NCI-H226 (cell line): ENCODE measurements at regions not wholly inside any gene's neighbourhood (a gene's known extent, or its start where the extent isn't known, plus 50 kb on each side); places are given as distances from the start of the nearest gene placed in this dataset.
A peak's percentile ranks its signal among the peaks of the same experiment; 100 is the strongest.

Source experiments
- DNase-seq: peaks from one replicate; pipeline ENCODE4 v3.0.0-alpha.2; 2015

DNA sequence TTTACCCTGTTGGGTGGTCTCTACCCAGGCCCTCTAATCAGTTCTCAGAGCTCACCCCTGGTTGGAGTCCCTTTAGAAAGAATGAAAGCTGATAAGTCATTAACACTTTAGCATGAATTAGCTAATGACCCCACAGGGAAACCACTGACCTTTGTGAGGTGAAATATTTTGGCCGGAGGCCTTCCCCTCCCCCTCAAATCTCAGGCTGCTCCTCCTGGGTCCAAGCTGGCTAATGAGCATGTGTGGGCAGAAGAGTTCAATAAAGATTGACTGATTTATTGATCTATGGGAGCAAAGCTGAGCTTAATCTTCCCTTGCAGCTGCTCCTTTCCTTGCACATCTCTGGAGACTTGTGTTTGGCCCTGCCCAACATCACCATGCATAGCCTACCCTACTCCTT lies 78.8 kb upstream of the CCDC85A start:
- DNase-seq: no peak

DNA sequence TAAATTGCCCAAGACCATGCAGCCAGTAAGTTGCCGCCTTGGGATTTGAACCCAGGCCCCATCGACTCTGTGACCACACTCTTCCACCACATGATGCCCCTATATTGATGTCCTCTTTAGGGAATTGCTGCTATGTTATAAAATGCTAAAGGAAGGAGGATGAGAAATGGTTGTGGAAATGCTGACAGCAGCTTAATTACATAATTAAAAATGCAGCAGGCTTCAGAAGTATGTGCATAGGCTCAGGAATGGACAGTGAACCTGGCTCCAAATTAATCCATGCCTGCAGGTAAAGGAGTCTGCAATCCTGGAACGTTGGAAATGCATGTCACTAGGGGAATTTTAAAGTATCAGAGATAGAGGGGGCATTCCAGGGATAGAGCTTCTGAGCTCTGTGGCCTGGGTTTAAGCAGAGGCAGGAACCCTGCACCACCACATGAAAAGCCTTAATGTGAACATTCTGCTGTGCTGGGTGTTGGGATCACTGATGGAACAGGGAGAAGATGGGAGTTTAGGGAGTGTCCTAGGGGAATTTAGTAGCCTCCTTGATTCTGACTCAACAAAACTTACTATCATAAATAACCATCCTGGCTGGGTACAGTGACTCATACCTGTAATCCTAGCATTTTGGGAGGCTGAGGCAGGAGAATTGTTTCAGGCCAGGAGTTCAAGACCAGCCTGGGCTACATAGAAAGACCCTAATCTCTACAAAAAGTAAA lies 76.1 kb upstream of the CCDC85A start:
- DNase-seq: peak; percentile 37

DNA sequence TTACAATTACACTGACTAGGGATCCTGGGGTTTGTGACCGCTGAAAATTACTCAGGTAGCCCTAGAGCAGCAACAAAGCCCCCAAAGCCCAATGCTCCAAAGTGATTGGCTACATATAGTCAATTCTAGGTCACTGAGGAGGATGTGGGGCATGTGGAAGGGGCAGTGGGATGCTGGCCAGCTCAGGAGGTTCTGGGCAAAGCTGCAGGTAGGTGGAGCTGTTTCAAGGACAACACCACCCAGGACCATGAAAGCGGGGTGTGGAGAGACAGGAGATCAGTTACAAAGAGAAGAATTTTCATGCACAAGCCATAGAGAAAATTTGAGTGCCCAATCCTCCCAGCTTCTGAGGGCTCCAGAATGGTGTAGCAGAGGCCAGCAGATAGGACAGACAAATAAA lies 75.0 kb upstream of the CCDC85A start:
- DNase-seq: no peak

DNA sequence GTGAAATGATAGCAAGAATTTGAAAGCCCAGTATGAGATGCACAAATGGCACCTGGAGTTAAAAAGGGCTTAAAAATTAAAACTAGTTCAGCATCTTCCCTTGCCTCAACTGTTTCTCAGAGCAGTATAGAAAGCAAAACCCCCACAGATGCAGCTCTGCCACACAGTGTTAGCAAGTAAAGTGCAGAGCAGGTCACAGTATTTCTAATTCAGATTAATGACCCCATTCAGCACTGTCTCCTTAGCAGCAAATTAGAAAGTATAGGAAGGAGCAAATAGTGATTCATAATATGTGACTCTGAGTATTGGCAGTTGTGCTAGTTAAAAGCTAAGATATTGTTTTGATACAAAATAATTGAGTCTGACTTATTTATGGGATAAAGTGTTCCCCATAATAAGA lies 73.8 kb upstream of the CCDC85A start:
- no peak for DNase-seq

DNA sequence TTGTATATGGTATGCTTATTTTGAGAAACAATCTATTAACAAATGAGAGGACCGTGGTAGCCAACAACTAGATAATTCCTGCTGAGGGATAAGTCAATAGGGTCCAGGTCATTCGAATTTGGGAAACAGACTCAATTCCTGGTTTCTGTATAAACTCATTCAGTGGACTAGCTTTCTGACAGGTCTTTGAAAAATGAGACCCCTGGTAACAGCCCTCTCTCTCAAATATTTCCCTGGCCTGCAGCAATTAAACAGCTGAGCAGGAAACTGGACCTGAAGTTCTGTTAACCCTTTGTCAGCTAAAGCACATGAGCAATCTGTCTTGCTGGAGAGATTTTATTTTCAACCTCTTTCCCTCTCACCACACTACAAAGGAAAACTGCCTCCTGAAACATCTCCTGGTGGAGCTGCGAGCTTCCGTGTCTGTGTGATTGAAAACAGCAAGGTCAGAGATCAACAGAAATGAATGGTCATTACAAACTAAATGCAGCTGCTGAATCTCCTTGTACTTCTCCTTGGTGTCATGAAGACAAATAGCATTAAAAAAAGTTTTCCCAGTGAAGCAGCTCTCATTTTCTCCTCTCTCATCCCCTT lies 70.3 kb upstream of the CCDC85A start:
- no peak for DNase-seq

DNA sequence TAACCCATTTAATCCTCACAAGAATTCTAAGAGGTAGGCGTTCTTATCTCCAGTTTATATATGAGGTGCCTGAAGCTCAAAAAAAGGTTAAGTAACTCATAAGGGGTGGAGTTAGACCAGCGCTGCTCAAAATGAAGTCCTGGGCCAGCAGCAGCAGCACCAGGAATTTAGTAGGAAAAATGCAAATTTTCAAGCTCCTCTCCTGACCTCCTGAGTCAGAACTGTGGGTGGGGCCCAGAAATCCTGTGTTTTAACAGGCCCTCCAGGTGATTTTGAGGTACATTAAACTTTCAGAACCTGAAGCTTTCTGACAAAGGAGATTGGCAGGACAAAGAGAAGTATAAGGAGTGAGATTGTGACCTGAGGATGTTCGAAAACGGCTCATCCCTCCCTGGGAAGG lies 66.0 kb upstream of the CCDC85A start:
- DNase-seq: no peak

DNA sequence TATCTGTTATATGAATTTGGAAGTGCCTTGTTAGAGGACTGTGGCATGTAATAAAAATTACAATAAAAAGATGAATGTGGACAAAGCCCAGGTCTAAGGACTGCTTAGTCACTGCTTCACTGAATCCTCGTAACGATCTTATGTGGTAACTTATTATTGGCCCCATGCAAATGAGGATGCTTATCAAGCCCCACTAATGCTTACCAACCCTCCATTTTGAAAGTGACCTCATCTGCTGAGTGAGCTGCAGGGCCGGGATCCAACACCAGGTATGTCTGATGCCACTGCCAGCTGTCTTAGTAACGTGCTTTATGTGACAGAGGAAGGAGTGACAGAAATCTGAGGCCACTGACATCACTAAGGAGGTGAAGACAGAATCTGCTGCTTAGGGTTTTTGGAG lies 65.3 kb upstream of the CCDC85A start:
- no peak for DNase-seq

DNA sequence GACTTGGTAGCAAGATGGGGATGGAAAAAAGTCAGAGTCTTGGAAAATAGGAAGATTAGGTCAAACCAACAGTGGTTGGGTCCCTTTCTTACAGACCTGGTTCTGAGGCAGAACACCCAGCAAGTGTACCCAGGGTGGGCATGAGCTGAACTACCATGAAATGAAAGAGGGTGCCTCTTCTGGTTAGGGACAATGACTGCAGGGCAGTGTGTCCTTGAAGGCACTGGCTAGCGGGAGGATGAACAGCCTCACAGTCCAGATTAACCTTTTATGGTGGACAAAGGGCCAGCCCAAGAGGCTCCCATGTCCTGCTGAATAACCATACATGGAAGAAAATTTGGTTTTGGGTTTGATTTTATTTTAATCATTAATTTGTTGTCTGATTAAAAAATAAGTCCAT lies 61.8 kb upstream of the CCDC85A start:
- DNase-seq: no peak

DNA sequence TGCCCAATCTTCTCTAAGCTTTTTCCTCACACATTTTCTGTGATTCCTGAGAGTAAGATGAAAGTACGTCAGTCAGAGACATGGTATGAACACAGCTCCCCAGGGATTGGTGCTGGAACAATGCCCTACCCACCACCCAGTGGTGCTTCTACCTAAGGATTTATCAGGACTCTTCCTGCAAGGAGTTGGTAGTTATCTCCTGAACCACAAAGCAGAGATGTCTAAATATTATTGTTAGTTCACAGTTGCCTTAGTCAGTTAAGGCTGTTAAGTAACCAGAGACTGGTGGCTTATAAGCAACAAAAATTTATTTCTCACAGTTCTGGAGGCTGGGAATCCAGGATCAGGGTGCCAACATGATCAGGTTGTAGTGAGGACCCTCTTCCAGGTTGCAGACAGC lies 60.3 kb upstream of the CCDC85A start:
- DNase-seq: peak; percentile 19

DNA sequence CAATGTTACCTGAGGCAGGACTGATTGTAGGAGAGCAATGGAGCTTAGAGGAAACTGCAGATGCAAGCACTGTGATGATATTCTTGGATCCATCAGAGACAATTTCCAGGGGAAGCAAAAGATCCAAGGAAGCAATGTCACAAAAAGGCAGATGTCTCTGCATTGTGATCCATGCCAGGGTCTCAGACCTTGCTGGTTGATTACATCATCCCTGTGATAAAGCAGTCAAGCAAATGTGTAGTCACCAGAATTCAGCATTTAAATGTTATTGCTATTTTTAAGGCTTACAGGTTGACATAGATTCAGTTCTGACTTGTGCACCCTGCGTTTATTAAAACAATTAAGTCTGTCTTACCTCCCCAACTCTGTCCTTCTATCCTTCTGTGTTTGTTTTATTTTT lies 56.8 kb upstream of the CCDC85A start:
- no peak for DNase-seq

DNA sequence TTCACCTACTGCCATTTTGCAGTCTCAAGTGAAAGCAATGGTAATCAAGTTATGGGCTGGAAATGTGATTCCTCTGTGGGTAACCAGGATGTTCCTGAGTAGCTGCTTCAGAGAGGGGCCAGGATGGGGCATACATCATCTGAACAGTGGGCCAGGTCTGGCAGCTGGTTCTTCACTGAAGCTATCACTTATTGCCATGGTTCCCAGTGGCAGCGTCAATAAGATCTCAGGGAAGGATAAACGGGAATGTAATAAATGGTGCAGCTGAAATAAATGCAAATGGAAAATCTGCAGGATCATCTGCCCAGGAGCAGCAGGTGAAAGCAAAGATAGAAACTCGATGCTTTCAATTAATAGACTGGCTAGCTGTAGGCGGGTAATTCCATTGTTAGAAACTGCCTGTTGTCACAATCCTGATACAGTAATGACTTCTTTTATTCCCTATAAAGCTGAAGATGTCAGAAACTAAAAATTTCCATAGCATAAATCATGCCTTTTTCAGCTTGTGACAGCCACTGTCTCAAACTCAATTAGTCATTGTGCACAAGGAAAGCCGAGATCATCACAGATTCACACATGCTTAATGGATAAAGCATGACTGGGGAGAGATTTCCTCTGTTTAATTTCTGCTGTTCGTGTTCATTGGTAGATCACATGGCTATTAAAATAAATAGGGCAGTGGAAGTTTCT lies 56.2 kb upstream of the CCDC85A start:
- DNase-seq: no peak

DNA sequence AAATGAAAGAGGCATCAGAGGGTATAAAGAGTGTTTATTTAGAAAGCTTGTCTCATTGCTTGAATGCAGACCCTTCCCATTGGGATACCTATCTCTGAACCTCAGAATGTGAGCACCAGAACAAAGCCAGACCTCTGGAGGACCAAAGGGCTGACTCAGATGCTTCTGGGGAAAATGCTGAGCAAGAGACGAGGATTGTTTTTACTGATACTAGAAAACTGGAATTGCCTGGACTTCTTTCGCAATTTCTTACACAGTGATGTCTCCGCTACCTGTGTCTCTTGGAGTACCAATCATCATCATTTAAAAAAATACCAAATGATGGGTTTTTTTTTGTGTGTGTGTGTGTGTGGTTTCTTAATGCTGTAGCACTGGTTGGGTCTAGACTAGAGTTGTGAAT lies 55.6 kb upstream of the CCDC85A start:
- DNase-seq: no peak

DNA sequence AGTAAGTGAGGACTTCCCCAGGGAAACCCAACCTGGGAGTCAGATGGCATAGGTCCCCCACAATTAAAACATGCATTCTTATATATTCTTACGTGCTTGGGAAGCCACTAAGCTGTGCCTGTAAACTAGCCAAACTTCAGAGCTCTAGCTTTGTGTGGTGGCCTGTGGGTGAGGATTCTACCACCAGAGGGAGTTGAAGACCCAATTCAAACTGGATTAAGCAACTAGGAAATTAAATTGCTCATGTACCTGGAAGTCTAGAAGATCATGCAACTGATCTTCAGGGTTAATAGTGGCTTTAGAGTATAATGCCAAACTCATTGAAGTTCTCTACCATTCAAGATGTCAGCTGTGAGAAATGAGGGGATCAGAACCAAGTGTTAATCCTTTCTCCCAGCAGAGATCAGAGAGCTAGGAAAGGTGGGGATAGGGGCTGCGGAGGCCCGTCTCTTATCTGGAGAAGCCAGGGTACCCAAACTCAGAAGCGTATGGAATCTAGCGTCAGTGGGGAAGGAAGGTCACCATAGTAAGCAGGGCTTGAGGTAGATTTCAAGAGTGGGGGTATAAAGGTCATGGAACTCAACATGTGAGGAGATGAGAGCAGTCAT lies 53.2 kb upstream of the CCDC85A start:
- DNase-seq: no peak

DNA sequence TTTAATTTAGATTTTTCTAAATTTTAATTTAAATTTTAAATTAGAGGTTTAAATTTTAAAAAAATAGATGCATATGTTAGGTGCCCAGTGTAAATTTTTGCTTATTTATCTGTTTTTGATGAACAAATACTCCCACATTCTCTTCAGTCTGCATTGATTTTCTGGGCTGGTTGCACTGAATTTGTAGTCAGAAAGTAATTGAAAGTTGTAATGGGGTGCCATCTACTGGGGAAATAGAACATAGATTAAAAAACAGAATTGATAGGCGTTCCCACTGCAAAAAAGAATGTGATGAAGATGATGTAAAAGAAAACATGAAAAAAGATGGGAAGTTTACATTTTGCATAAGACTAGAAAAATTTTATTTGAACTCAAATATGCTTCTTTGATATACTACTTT lies 51.7 kb upstream of the CCDC85A start:
- DNase-seq: no peak

DNA sequence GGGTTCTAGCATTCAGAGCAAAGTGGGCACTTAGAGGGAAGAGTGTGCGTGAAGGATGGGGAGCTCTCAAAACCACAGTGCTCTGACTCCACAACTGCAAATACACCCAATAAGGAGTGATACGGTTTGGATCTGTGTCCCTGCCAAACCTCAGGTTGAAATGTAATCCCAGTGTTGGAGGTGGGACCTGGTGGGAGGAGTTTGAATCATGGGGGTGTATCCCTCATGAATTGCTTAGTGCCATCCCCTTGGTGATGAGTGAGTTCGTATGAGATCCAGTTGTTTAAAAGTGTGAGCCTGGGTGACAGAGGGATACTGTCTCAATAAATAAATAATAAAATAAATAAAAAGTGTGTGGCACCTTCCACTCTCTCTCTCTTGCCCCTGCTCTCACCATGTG lies 50.3 kb upstream of the CCDC85A start:
- DNase-seq: no peak

DNA sequence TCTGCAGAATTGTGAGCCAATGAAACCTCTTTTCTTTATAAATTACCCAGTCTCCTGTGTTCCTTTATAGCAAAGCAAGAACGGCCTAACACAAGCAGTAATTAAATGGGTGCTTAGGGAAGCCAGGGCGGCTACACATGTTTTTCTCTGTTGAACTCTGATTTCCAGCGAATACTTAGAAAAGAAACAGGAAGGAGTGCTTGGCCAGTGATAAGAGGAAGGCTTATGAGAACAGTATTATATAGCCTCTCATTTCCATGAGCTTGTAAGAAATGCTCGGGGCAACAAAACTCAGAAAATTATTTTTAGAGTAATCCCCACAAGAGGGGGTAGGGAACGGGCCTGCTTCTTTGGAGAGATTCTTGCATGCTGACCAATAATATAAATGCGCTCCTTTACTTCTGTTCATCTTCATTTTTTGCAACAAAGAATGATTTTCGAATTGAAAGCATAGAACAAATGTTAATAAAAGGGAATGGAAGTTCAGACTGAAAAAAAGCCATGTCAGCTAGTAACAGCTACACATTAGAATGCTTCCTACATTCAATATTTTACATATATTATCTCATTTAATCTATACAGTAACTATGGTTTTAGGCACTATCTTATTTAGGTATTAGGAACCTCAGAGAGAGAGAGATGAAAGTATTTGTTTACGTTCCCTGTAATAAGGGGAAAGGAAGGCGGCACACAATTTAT lies 49.7 kb upstream of the CCDC85A start:
- DNase-seq: no peak
